Thyroid gland (tissue), 4 donors: ENCODE measurements at regions not wholly inside any gene's neighbourhood (a gene's known extent, or its start where the extent isn't known, plus 50 kb on each side); places are given as distances from the start of the nearest gene placed in this dataset.

Source experiments
- DNase-seq, 2 donors: peaks; one replicate each; pipeline ENCODE4 v3.0.0-alpha.2; 2019
- H3K27ac ChIP-seq, 3 donors: fragments of 200-600 bp; sonication (generic); 1 replicate in 2 of 3; 2 replicates in 1 of 3; pipeline ENCODE4 v1.5.1; 2016 to 2019; ENCODE audit warnings: mild to moderate bottlenecking in 1 of 3, moderate library complexity in 1 of 3
- H3K27me3 ChIP-seq: fragments of 200-600 bp; sonication (generic); one replicate; pipeline ENCODE4 v1.5.1; 2019
- H3K36me3 ChIP-seq, 2 donors: fragments of 200-600 bp; sonication (generic); one replicate each; pipeline ENCODE4 v1.5.1; 2016 to 2019
- H3K4me1 ChIP-seq, 2 donors: fragments of 200-600 bp; sonication (generic); one replicate each; pipeline ENCODE4 v1.5.1; 2017 to 2019
- H3K4me3 ChIP-seq, 3 donors: fragments of 200-600 bp; sonication (generic); replicated peaks in 1 of 3; 1 replicate in 2 of 3; 2 replicates in 1 of 3; pipeline ENCODE4 v1.5.1; 2016; ENCODE audit warnings: mild to moderate bottlenecking in 1 of 3
- H3K9me3 ChIP-seq: fragments of 200-600 bp; sonication (generic); one replicate; pipeline ENCODE4 v1.5.1; 2017
- CTCF ChIP-seq, 6 experiments: fragments of 200-600 bp in 3 of 6; fragments of 450-650 bp in 3 of 6; sonication (generic) in 3 of 6; IDR thresholded peaks; one replicate each; pipeline ENCODE4 v1.5.1; 2016 to 2019; ENCODE audit warnings: antibody characterized with exemption in 6 of 6, mild to moderate bottlenecking in 2 of 6, inconsistent platforms in 1 of 6, moderate library complexity in 1 of 6
- POLR2A ChIP-seq, 2 donors: fragments of 450-650 bp; IDR thresholded peaks; one replicate each; pipeline ENCODE4 v1.6.1; 2017; ENCODE audit warnings: antibody characterized with exemption in 2 of 2, mild to moderate bottlenecking in 2 of 2, moderate library complexity in 1 of 2
- WGBS, 2 donors: methylation state at CpG; one replicate each; pipeline ENCODE4 v1.1.5; 2017; 5-methylcytosine and 5-hydroxymethylcytosine counted together
- intact Hi-C: fragments of 100-400 bp; cut with DNase I; formaldehyde crosslinking; loops from one replicate; pipeline ENCODE4 v1.15.1; 2023

GRCh38 chr11:106425819-106426218 lies 348.4 kb downstream of the AASDHPPT start:
- 92 to 98% methylated on average over 2 of the region's 2 CpGs for WGBS, 2 donors
- Histone ChIP-seq H3K4me3 (no peak overlapping the region), H3K27ac (no peak overlapping the region), H3K4me1 (no peaks in the 10 kb centered on the region), H3K36me3 (no peaks in the 10 kb centered on the region), H3K9me3 (no peaks in the 10 kb centered on the region), H3K27me3 (no peaks in the 10 kb centered on the region)
- no peak for DNase-seq
- intact Hi-C loops = no loop called here
- TF ChIP-seq CTCF (IDR thresholded peaks at IDR 0.05) = no peak
- TF ChIP-seq POLR2A (IDR thresholded peaks at IDR 0.05) = no peak

GRCh38 chr11:106426696-106427095 lies 349.2 kb downstream of the AASDHPPT start:
- TF ChIP-seq POLR2A (IDR thresholded peaks at IDR 0.05) (no peak), CTCF (IDR thresholded peaks at IDR 0.05) (no peak)
- H3K27ac ChIP-seq = no peak overlapping the region
- H3K4me3 ChIP-seq = no peak overlapping the region
- intact Hi-C loops = no loop called here
- no peaks in the 10 kb centered on the region for H3K36me3 ChIP-seq
- H3K4me1 ChIP-seq = no peaks in the 10 kb centered on the region
- DNase-seq = no peak
- no peaks in the 10 kb centered on the region for H3K27me3 ChIP-seq
- H3K9me3 ChIP-seq = no peaks in the 10 kb centered on the region

GRCh38 chr11:106427736-106428135 lies 350.3 kb downstream of the AASDHPPT start:
- no peaks in the 10 kb centered on the region for H3K9me3 ChIP-seq
- DNase-seq = no peak
- no peaks in the 10 kb centered on the region for H3K4me1 ChIP-seq
- no peaks in the 10 kb centered on the region for H3K27me3 ChIP-seq
- no peaks in the 10 kb centered on the region for H3K36me3 ChIP-seq
- H3K27ac ChIP-seq = no peak overlapping the region
- H3K4me3 ChIP-seq = no peak overlapping the region
- no peak for TF ChIP-seq POLR2A (IDR thresholded peaks at IDR 0.05)
- TF ChIP-seq CTCF (IDR thresholded peaks at IDR 0.05) = no peak
- 76 to 85% methylated on average over 2 of the region's 2 CpGs for WGBS, 2 donors
- intact Hi-C loops = no loop called here

- H3K9me3 ChIP-seq = no peaks in the 10 kb centered on the region
- 73 to 75% methylated on average over 1 of the region's 1 CpG for WGBS, 2 donors
- H3K4me3 ChIP-seq = no peak overlapping the region
- no peak for DNase-seq
- no peaks in the 10 kb centered on the region for H3K4me1 ChIP-seq
- H3K27ac ChIP-seq = no peak overlapping the region
- TF ChIP-seq POLR2A (IDR thresholded peaks at IDR 0.05) (no peak), CTCF (IDR thresholded peaks at IDR 0.05) (no peak)
- no peaks in the 10 kb centered on the region for H3K36me3 ChIP-seq
- H3K27me3 ChIP-seq = no peaks in the 10 kb centered on the region
- intact Hi-C loops = no loop called here
Measured at GRCh38 chr11:106442032-106442431, 364.6 kb downstream of the AASDHPPT start.

- Histone ChIP-seq H3K36me3 (no peaks in the 10 kb centered on the region), H3K27ac (no peak overlapping the region), H3K4me3 (no peak overlapping the region), H3K9me3 (no peaks in the 10 kb centered on the region), H3K4me1 (no peaks in the 10 kb centered on the region), H3K27me3 (no peaks in the 10 kb centered on the region)
- 90 to 98% methylated on average over 1 of the region's 1 CpG for WGBS, 2 donors
- intact Hi-C loops = no loop called here
- no peak for TF ChIP-seq CTCF (IDR thresholded peaks at IDR 0.05)
- TF ChIP-seq POLR2A (IDR thresholded peaks at IDR 0.05) = no peak
- no peak for DNase-seq
Measured at GRCh38 chr11:106446302-106446701, 368.8 kb downstream of the AASDHPPT start.
